ENCODE measurements at regions not wholly inside any gene's neighbourhood (a gene's known extent, or its start where the extent isn't known, plus 50 kb on each side); places are given as distances from the start of the nearest gene placed in this dataset.
A peak's percentile ranks its signal among the peaks of the same experiment; 100 is the strongest.

- Histone ChIP-seq H3K27ac (ENCODE audit: low read depth in 1 of 3, low read length in 2 of 3) (no peak overlapping the region), H3K4me3 (ENCODE audit: low read depth in 1 of 3, low read length in 3 of 3) (no peak overlapping the region), H3K4me1 (ENCODE audit: control insufficient read depth in 3 of 3, insufficient read depth in 2 of 3, low read depth in 1 of 3, low read length in 2 of 3) (no peaks in the 10 kb centered on the region), H3K27me3 (ENCODE audit: control insufficient read depth in 3 of 3, insufficient read depth in 3 of 3, low read length in 3 of 3) (no peaks in the 10 kb centered on the region), H3K9me3 (ENCODE audit: control insufficient read depth in 2 of 2, insufficient read depth in 1 of 2, low read depth in 1 of 2, low read length in 1 of 2) (no peaks in the 10 kb centered on the region), H3K36me3 (ENCODE audit: control insufficient read depth in 3 of 3, insufficient read depth in 2 of 3, low read depth in 1 of 3, low read length in 3 of 3) (no peaks in the 10 kb centered on the region)
- 76 to 80% (median 78%) methylated on average over 4 of the region's 4 CpGs for WGBS, 3 donors
- FAIRE-seq, result no peak
- no peak for DNase-seq
Measured at GRCh38 chr13:37457612-37458011, 141.0 kb downstream of the POSTN start.

GRCh38 chr13:37456506-37456905 is 142.1 kb downstream of the POSTN start:
- H3K4me1 ChIP-seq (ENCODE audit: control insufficient read depth in 3 of 3, insufficient read depth in 2 of 3, low read depth in 1 of 3, low read length in 2 of 3), result no peaks in the 10 kb centered on the region
- no peaks in the 10 kb centered on the region for H3K9me3 ChIP-seq (ENCODE audit: control insufficient read depth in 2 of 2, insufficient read depth in 1 of 2, low read depth in 1 of 2, low read length in 1 of 2)
- H3K36me3 ChIP-seq (ENCODE audit: control insufficient read depth in 3 of 3, insufficient read depth in 2 of 3, low read depth in 1 of 3, low read length in 3 of 3), result no peaks in the 10 kb centered on the region
- FAIRE-seq (no peak), DNase-seq (no peak)
- no peak overlapping the region for H3K27ac ChIP-seq (ENCODE audit: low read depth in 1 of 3, low read length in 2 of 3)
- H3K27me3 ChIP-seq (ENCODE audit: control insufficient read depth in 3 of 3, insufficient read depth in 3 of 3, low read length in 3 of 3), result no peaks in the 10 kb centered on the region
- H3K4me3 ChIP-seq (ENCODE audit: low read depth in 1 of 3, low read length in 3 of 3), result no peak overlapping the region
- WGBS, 3 donors, result 71 to 84% (median 81%) methylated on average over 4 of the region's 4 CpGs

- no peaks in the 10 kb centered on the region for H3K27me3 ChIP-seq (ENCODE audit: control insufficient read depth in 3 of 3, insufficient read depth in 3 of 3, low read length in 3 of 3)
- no peak overlapping the region for H3K27ac ChIP-seq (ENCODE audit: low read depth in 1 of 3, low read length in 2 of 3)
- no peaks in the 10 kb centered on the region for H3K36me3 ChIP-seq (ENCODE audit: control insufficient read depth in 3 of 3, insufficient read depth in 2 of 3, low read depth in 1 of 3, low read length in 3 of 3)
- no peaks in the 10 kb centered on the region for H3K9me3 ChIP-seq (ENCODE audit: control insufficient read depth in 2 of 2, insufficient read depth in 1 of 2, low read depth in 1 of 2, low read length in 1 of 2)
- FAIRE-seq (no peak), DNase-seq (no peak)
- 36 to 68% (median 52%) methylated on average over 1 of the region's 1 CpG for WGBS, 3 donors
- no peak overlapping the region for H3K4me3 ChIP-seq (ENCODE audit: low read depth in 1 of 3, low read length in 3 of 3)
- no peaks in the 10 kb centered on the region for H3K4me1 ChIP-seq (ENCODE audit: control insufficient read depth in 3 of 3, insufficient read depth in 2 of 3, low read depth in 1 of 3, low read length in 2 of 3)
Measured at GRCh38 chr13:37456041-37456440, 142.5 kb downstream of the POSTN start.

- H3K4me1 ChIP-seq (ENCODE audit: control insufficient read depth in 3 of 3, insufficient read depth in 2 of 3, low read depth in 1 of 3, low read length in 2 of 3), result no peaks in the 10 kb centered on the region
- no peaks in the 10 kb centered on the region for H3K27me3 ChIP-seq (ENCODE audit: control insufficient read depth in 3 of 3, insufficient read depth in 3 of 3, low read length in 3 of 3)
- H3K4me3 ChIP-seq (ENCODE audit: low read depth in 1 of 3, low read length in 3 of 3), result no peak overlapping the region
- no peaks in the 10 kb centered on the region for H3K9me3 ChIP-seq (ENCODE audit: control insufficient read depth in 2 of 2, insufficient read depth in 1 of 2, low read depth in 1 of 2, low read length in 1 of 2)
- DNase-seq, result no peak
- no peak overlapping the region for H3K27ac ChIP-seq (ENCODE audit: low read depth in 1 of 3, low read length in 2 of 3)
- H3K36me3 ChIP-seq (ENCODE audit: control insufficient read depth in 3 of 3, insufficient read depth in 2 of 3, low read depth in 1 of 3, low read length in 3 of 3), result no peaks in the 10 kb centered on the region
- no peak for FAIRE-seq
- 62 to 84% (median 69%) methylated on average over 2 of the region's 2 CpGs for WGBS, 3 donors
Measured at GRCh38 chr13:37453246-37453645, 145.3 kb downstream of the POSTN start.

- no peak for FAIRE-seq
- H3K4me1 ChIP-seq (ENCODE audit: control insufficient read depth in 3 of 3, insufficient read depth in 2 of 3, low read depth in 1 of 3, low read length in 2 of 3), result no peaks in the 10 kb centered on the region
- WGBS, 3 donors, result 77 to 90% (median 80%) methylated on average over 2 of the region's 2 CpGs
- no peaks in the 10 kb centered on the region for H3K9me3 ChIP-seq (ENCODE audit: control insufficient read depth in 2 of 2, insufficient read depth in 1 of 2, low read depth in 1 of 2, low read length in 1 of 2)
- H3K36me3 ChIP-seq (ENCODE audit: control insufficient read depth in 3 of 3, insufficient read depth in 2 of 3, low read depth in 1 of 3, low read length in 3 of 3), result no peaks in the 10 kb centered on the region
- no peaks in the 10 kb centered on the region for H3K27me3 ChIP-seq (ENCODE audit: control insufficient read depth in 3 of 3, insufficient read depth in 3 of 3, low read length in 3 of 3)
- H3K27ac ChIP-seq (ENCODE audit: low read depth in 1 of 3, low read length in 2 of 3), result no peak overlapping the region
- H3K4me3 ChIP-seq (ENCODE audit: low read depth in 1 of 3, low read length in 3 of 3), result no peak overlapping the region
- no peak for DNase-seq
Measured at GRCh38 chr13:37450276-37450675, 148.3 kb downstream of the POSTN start.

GRCh38 chr13:37448153-37448552 is 150.4 kb downstream of the POSTN start:
- H3K36me3 ChIP-seq (ENCODE audit: control insufficient read depth in 3 of 3, insufficient read depth in 2 of 3, low read depth in 1 of 3, low read length in 3 of 3), result no peaks in the 10 kb centered on the region
- no peak overlapping the region for H3K27ac ChIP-seq (ENCODE audit: low read depth in 1 of 3, low read length in 2 of 3)
- no peaks in the 10 kb centered on the region for H3K27me3 ChIP-seq (ENCODE audit: control insufficient read depth in 3 of 3, insufficient read depth in 3 of 3, low read length in 3 of 3)
- no peak overlapping the region for H3K4me3 ChIP-seq (ENCODE audit: low read depth in 1 of 3, low read length in 3 of 3)
- DNase-seq (peak in 1 of 2 donors; percentile 3), FAIRE-seq (no peak)
- WGBS, 3 donors, result 38 to 45% (median 43%) methylated on average over 1 of the region's 1 CpG
- H3K9me3 ChIP-seq (ENCODE audit: control insufficient read depth in 2 of 2, insufficient read depth in 1 of 2, low read depth in 1 of 2, low read length in 1 of 2), result no peaks in the 10 kb centered on the region
- no peaks in the 10 kb centered on the region for H3K4me1 ChIP-seq (ENCODE audit: control insufficient read depth in 3 of 3, insufficient read depth in 2 of 3, low read depth in 1 of 3, low read length in 2 of 3)

- no peak for FAIRE-seq
- no peaks in the 10 kb centered on the region for H3K36me3 ChIP-seq (ENCODE audit: control insufficient read depth in 3 of 3, insufficient read depth in 2 of 3, low read depth in 1 of 3, low read length in 3 of 3)
- no peak overlapping the region for H3K4me3 ChIP-seq (ENCODE audit: low read depth in 1 of 3, low read length in 3 of 3)
- no peaks in the 10 kb centered on the region for H3K4me1 ChIP-seq (ENCODE audit: control insufficient read depth in 3 of 3, insufficient read depth in 2 of 3, low read depth in 1 of 3, low read length in 2 of 3)
- 85 to 91% (median 87%) methylated on average over 3 of the region's 3 CpGs for WGBS, 3 donors
- H3K9me3 ChIP-seq (ENCODE audit: control insufficient read depth in 2 of 2, insufficient read depth in 1 of 2, low read depth in 1 of 2, low read length in 1 of 2), result no peaks in the 10 kb centered on the region
- DNase-seq, result no peak
- no peaks in the 10 kb centered on the region for H3K27me3 ChIP-seq (ENCODE audit: control insufficient read depth in 3 of 3, insufficient read depth in 3 of 3, low read length in 3 of 3)
- no peak overlapping the region for H3K27ac ChIP-seq (ENCODE audit: low read depth in 1 of 3, low read length in 2 of 3)
Measured at GRCh38 chr13:37446503-37446902, 152.1 kb downstream of the POSTN start.

- Histone ChIP-seq H3K36me3 (ENCODE audit: control insufficient read depth in 3 of 3, insufficient read depth in 2 of 3, low read depth in 1 of 3, low read length in 3 of 3) (no peaks in the 10 kb centered on the region), H3K27me3 (ENCODE audit: control insufficient read depth in 3 of 3, insufficient read depth in 3 of 3, low read length in 3 of 3) (no peaks in the 10 kb centered on the region), H3K27ac (ENCODE audit: low read depth in 1 of 3, low read length in 2 of 3) (no peak overlapping the region), H3K4me3 (ENCODE audit: low read depth in 1 of 3, low read length in 3 of 3) (no peak overlapping the region), H3K9me3 (ENCODE audit: control insufficient read depth in 2 of 2, insufficient read depth in 1 of 2, low read depth in 1 of 2, low read length in 1 of 2) (no peaks in the 10 kb centered on the region), H3K4me1 (ENCODE audit: control insufficient read depth in 3 of 3, insufficient read depth in 2 of 3, low read depth in 1 of 3, low read length in 2 of 3) (no peaks in the 10 kb centered on the region)
- DNase-seq (no peak), FAIRE-seq (no peak)
- WGBS, 3 donors, result 11 to 54% (median 13%) methylated on average over 1 of the region's 1 CpG
Measured at GRCh38 chr13:37443538-37443937, 155.0 kb downstream of the POSTN start.

- Histone ChIP-seq H3K27me3 (ENCODE audit: control insufficient read depth in 3 of 3, insufficient read depth in 3 of 3, low read length in 3 of 3) (no peaks in the 10 kb centered on the region), H3K9me3 (ENCODE audit: control insufficient read depth in 2 of 2, insufficient read depth in 1 of 2, low read depth in 1 of 2, low read length in 1 of 2) (no peaks in the 10 kb centered on the region), H3K27ac (ENCODE audit: low read depth in 1 of 3, low read length in 2 of 3) (no peak overlapping the region), H3K4me3 (ENCODE audit: low read depth in 1 of 3, low read length in 3 of 3) (no peak overlapping the region), H3K4me1 (ENCODE audit: control insufficient read depth in 3 of 3, insufficient read depth in 2 of 3, low read depth in 1 of 3, low read length in 2 of 3) (no peaks in the 10 kb centered on the region), H3K36me3 (ENCODE audit: control insufficient read depth in 3 of 3, insufficient read depth in 2 of 3, low read depth in 1 of 3, low read length in 3 of 3) (no peaks in the 10 kb centered on the region)
- WGBS, 3 donors, result 96 to 97% (median 96%) methylated on average over 1 of the region's 1 CpG
- no peak for FAIRE-seq
- no peak for DNase-seq
Measured at GRCh38 chr13:37442996-37443395, 155.6 kb downstream of the POSTN start.
